Neural cell (in vitro differentiated cells): ENCODE measurements at regions not wholly inside any gene's neighbourhood (a gene's known extent, or its start where the extent isn't known, plus 50 kb on each side); places are given as distances from the start of the nearest gene placed in this dataset.

Source experiments
- CTCF ChIP-seq: fragments of 450-650 bp; IDR thresholded peaks from 2 replicates; pipeline ENCODE4 v1.5.1; 2014; ENCODE audit warnings: antibody characterized with exemption, mild to moderate bottlenecking, moderate library complexity; ENCODE audit not compliant: poor library complexity, severe bottlenecking
- MXI1 ChIP-seq: fragments of 450-650 bp; conservative IDR thresholded peaks from 2 replicates; pipeline ENCODE4 v1.6.1; 2014; ENCODE audit warnings: antibody characterized with exemption, mild to moderate bottlenecking; ENCODE audit not compliant: poor library complexity, severe bottlenecking
- SMC3 ChIP-seq: fragments of 450-650 bp; conservative IDR thresholded peaks from 2 replicates; pipeline ENCODE4 v1.6.1; 2014; ENCODE audit warnings: antibody characterized with exemption, mild to moderate bottlenecking, moderate library complexity; ENCODE audit not compliant: poor library complexity
- TAF1 ChIP-seq: IDR thresholded peaks from 2 replicates; pipeline ENCODE4 v1.6.1; 2012; ENCODE audit warnings: low read depth

DNA sequence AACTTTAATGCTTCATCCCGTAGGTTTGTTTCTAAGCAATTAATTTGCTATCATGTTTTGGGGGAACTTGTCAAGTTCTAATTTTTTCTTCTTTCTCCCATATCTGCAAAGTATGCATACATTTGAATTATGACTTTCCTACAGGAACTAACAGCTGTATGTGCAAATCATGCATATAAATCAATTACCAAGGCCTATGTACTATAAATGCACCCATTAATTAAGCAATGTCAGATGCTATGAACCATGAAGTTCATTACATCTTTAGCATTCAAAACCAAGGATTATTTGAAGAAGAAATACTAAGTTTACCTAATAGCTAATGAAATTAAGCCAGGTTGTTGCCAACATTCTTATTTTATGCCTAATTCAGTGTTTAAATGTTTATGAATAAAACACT is 851.3 kb downstream of the TFAP2A start:
- no peak for TF ChIP-seq CTCF
- TF ChIP-seq MXI1 = no peak
- no peak for TF ChIP-seq SMC3
- TF ChIP-seq TAF1 = no peak
